Uterus (tissue), 2 donors: ENCODE measurements at regions not wholly inside any gene's neighbourhood (a gene's known extent, or its start where the extent isn't known, plus 50 kb on each side); places are given as distances from the start of the nearest gene placed in this dataset.

ENCODE experiments used
- CTCF ChIP-seq, 4 experiments: fragments of 200-600 bp in 2 of 4; fragments of 450-650 bp in 2 of 4; sonication (generic) in 2 of 4; IDR thresholded peaks; one replicate each; pipeline ENCODE4 v1.5.1; 2016 to 2019; ENCODE audit warnings: antibody characterized with exemption in 4 of 4, mild to moderate bottlenecking in 2 of 4, moderate library complexity in 1 of 4
- POLR2A ChIP-seq, 2 donors: fragments of 450-650 bp; IDR thresholded peaks; one replicate each; pipeline ENCODE4 v1.6.1; 2016; ENCODE audit warnings: antibody characterized with exemption in 2 of 2, mild to moderate bottlenecking in 1 of 2, moderate library complexity in 1 of 2

GRCh38 chr5:152058267-152058666, 133.6 kb upstream of the GLRA1 start:
- TF ChIP-seq CTCF (IDR thresholded peaks at IDR 0.05) (no peak), POLR2A (IDR thresholded peaks at IDR 0.05) (no peak)
